IMR-90 (cell line): ENCODE measurements at regions not wholly inside any gene's neighbourhood (a gene's known extent, or its start where the extent isn't known, plus 50 kb on each side); places are given as distances from the start of the nearest gene placed in this dataset.

Source experiments
- ATAC-seq: fragments of 200-7000 bp; cut with Tn5 transposase; 2 replicates; pipeline ENCODE4 v1.9.1; 2020; ENCODE audit warnings: low read depth, mild to moderate bottlenecking, moderate library complexity
- BruUV-seq: library from RNA; stranded (reverse); fragments of 400-500 nt; replicated peaks from 2 replicates; lab custom pipeline; 2021; lab: Mats Ljungman, UMichigan
- CTCF ChIA-PET: fragments of 300-600 bp; formaldehyde crosslinking; extraction: SDS; loops from one replicate; lab custom pipeline; 2021; ENCODE audit warnings: antibody characterized with exemption; lab: Yijun Ruan, JAX
- POLR2A ChIA-PET: fragments of 300-600 bp; sonication (Branson Sonifier 250); formaldehyde crosslinking; loops from one replicate; lab custom pipeline; 2022; ENCODE audit warnings: antibody characterized with exemption; ENCODE audit not compliant: unreplicated experiment; lab: Charles Lee
- DNase-seq: peaks from one replicate; pipeline ENCODE4 v3.0.0; 2013
- H2AFZ ChIP-seq: replicated peaks from 2 replicates; pipeline ENCODE3; 2013; ENCODE audit warnings: low read length, mild to moderate bottlenecking; ENCODE audit not compliant: poor library complexity
- H2AK5ac ChIP-seq: 2 replicates; pipeline ENCODE4 v1.6.1; 2013; ENCODE audit warnings: low read depth, low read length, inconsistent platforms
- H2AK9ac ChIP-seq: replicated peaks from 2 replicates; pipeline ENCODE3; 2013; ENCODE audit warnings: mild to moderate bottlenecking, low read depth, low read length, moderate library complexity; ENCODE audit not compliant: poor library complexity
- H2BK120ac ChIP-seq: 2 replicates; pipeline ENCODE4 v1.6.1; 2013; ENCODE audit warnings: low read depth, low read length, inconsistent platforms
- H2BK15ac ChIP-seq: 3 replicates; pipeline ENCODE4 v1.6.1; 2013; ENCODE audit warnings: low read depth, low read length, inconsistent platforms
- H2BK20ac ChIP-seq: 2 replicates; pipeline ENCODE4 v1.6.1; 2013; ENCODE audit warnings: low read depth, mild to moderate bottlenecking, inconsistent platforms, low read length, moderate library complexity
- H2BK5ac ChIP-seq: 2 replicates; pipeline ENCODE4 v1.6.1; 2013; ENCODE audit warnings: mild to moderate bottlenecking, low read depth, low read length, inconsistent platforms; ENCODE audit not compliant: poor library complexity, severe bottlenecking
- H3K14ac ChIP-seq: replicated peaks from 2 replicates; pipeline ENCODE4 v1.6.1; 2013; ENCODE audit warnings: low read depth, low read length, inconsistent platforms
- H3K18ac ChIP-seq: 2 replicates; pipeline ENCODE4 v1.6.1; 2013; ENCODE audit warnings: low read depth, low read length, control low read depth
- H3K23ac ChIP-seq: 2 replicates; pipeline ENCODE4 v1.6.1; 2013; ENCODE audit warnings: low read depth, low read length, inconsistent platforms
- H3K27ac ChIP-seq: 2 replicates; pipeline ENCODE4 v1.5.1; 2013; ENCODE audit warnings: mild to moderate bottlenecking, control low read depth, low read length; ENCODE audit not compliant: insufficient read depth
- H3K27me3 ChIP-seq: 2 replicates; pipeline ENCODE4 v1.6.1; 2013; ENCODE audit warnings: low read length; ENCODE audit not compliant: control insufficient read depth, insufficient read depth
- H3K36me3 ChIP-seq: 2 replicates; pipeline ENCODE4 v1.6.1; 2013; ENCODE audit warnings: low read length, mixed read lengths; ENCODE audit not compliant: control insufficient read depth, insufficient read depth
- H3K4ac ChIP-seq: 2 replicates; pipeline ENCODE4 v1.6.1; 2013; ENCODE audit warnings: low read depth, low read length, inconsistent platforms
- H3K4me1 ChIP-seq: 2 replicates; pipeline ENCODE4 v1.6.1; 2013; ENCODE audit warnings: low read length, mixed read lengths; ENCODE audit not compliant: control insufficient read depth, insufficient read depth
- H3K4me2 ChIP-seq: 2 replicates; pipeline ENCODE4 v1.6.1; 2013; ENCODE audit warnings: low read depth, mild to moderate bottlenecking, control low read depth, low read length, moderate library complexity
- H3K4me3 ChIP-seq: 2 replicates; pipeline ENCODE4 v1.5.1; 2013; ENCODE audit warnings: low read depth, mild to moderate bottlenecking, control low read depth, low read length, moderate library complexity; ENCODE audit not compliant: insufficient read depth
- H3K56ac ChIP-seq: 2 replicates; pipeline ENCODE4 v1.6.1; 2013; ENCODE audit warnings: low read length, inconsistent platforms; ENCODE audit not compliant: insufficient read depth; ENCODE audit errors: extremely low read depth
- H3K79me1 ChIP-seq, 2 experiments: 2 replicates each; pipeline ENCODE4 v1.6.1; 2013; ENCODE audit warnings: low read length in 2 of 2, inconsistent platforms in 1 of 2, low read depth in 1 of 2
- H3K9ac ChIP-seq: 2 replicates; pipeline ENCODE4 v1.6.1; 2013; ENCODE audit warnings: low read depth, low read length, control low read depth
- H3K9me1 ChIP-seq: 2 replicates; pipeline ENCODE4 v1.6.1; 2013; ENCODE audit warnings: low read length, inconsistent platforms; ENCODE audit not compliant: insufficient read depth
- H3K9me3 ChIP-seq: 2 replicates; pipeline ENCODE4 v1.6.1; 2013; ENCODE audit warnings: low read length; ENCODE audit not compliant: control insufficient read depth, insufficient read depth
- H4K20me1 ChIP-seq: 2 replicates; pipeline ENCODE4 v1.6.1; 2013; ENCODE audit warnings: low read length, inconsistent platforms; ENCODE audit not compliant: insufficient read depth
- H4K5ac ChIP-seq: 2 replicates; pipeline ENCODE4 v1.6.1; 2013; ENCODE audit warnings: mild to moderate bottlenecking, low read depth, low read length, control low read depth
- H4K8ac ChIP-seq, 2 experiments: 2 replicates each; pipeline ENCODE4 v1.6.1; 2013; ENCODE audit warnings: low read depth in 2 of 2, low read length in 2 of 2, control low read depth in 1 of 2, inconsistent platforms in 1 of 2
- H4K91ac ChIP-seq: 2 replicates; pipeline ENCODE4 v1.6.1; 2013; ENCODE audit warnings: low read depth, low read length, inconsistent platforms; ENCODE audit not compliant: insufficient read depth
- BHLHE40 ChIP-seq: fragments of 150-350 bp; IDR thresholded peaks from 2 replicates; pipeline ENCODE4 v1.6.1; 2016; ENCODE audit warnings: mild to moderate bottlenecking, low read depth, low read length
- CEBPB ChIP-seq: IDR thresholded peaks from 2 replicates; pipeline ENCODE4 v1.6.1; 2012; ENCODE audit warnings: low read depth, low read length, improper control_type of control experiment
- CHD1 ChIP-seq: IDR thresholded peaks from 2 replicates; pipeline ENCODE4 v1.6.1; 2012; ENCODE audit warnings: low read depth, low read length, improper control_type of control experiment
- ELK1 ChIP-seq: fragments of 150-350 bp; IDR thresholded peaks from 2 replicates; pipeline ENCODE4 v1.6.1; 2016; ENCODE audit warnings: low read depth, mild to moderate bottlenecking, low read length, moderate library complexity, borderline replicate concordance
- FOS ChIP-seq: fragments of 150-350 bp; IDR thresholded peaks from 2 replicates; pipeline ENCODE4 v1.6.1; 2016; ENCODE audit warnings: low read depth, low read length
- MAFK ChIP-seq: IDR thresholded peaks from 2 replicates; pipeline ENCODE4 v1.6.1; 2012; ENCODE audit warnings: low read depth, low read length, improper control_type of control experiment
- MAZ ChIP-seq: IDR thresholded peaks from 2 replicates; pipeline ENCODE4 v1.6.1; 2012; ENCODE audit warnings: low read depth, mild to moderate bottlenecking, low read length, improper control_type of control experiment, moderate library complexity, borderline replicate concordance
- MXI1 ChIP-seq: IDR thresholded peaks from 2 replicates; pipeline ENCODE4 v1.6.1; 2012; ENCODE audit warnings: low read depth, mild to moderate bottlenecking, low read length, moderate library complexity, borderline replicate concordance
- NFE2L2 ChIP-seq: fragments of 150-350 bp; IDR thresholded peaks from 2 replicates; pipeline ENCODE4 v1.6.1; 2016; ENCODE audit warnings: low read depth, mild to moderate bottlenecking, low read length
- POLR2A ChIP-seq: IDR thresholded peaks from 2 replicates; pipeline ENCODE4 v1.6.1; 2012; ENCODE audit warnings: mild to moderate bottlenecking, low read depth, low read length
- RAD21 ChIP-seq: IDR thresholded peaks from 2 replicates; pipeline ENCODE4 v1.6.1; 2012; ENCODE audit warnings: low read length, improper control_type of control experiment
- RCOR1 ChIP-seq: IDR thresholded peaks from 2 replicates; pipeline ENCODE4 v1.6.1; 2012; ENCODE audit warnings: mild to moderate bottlenecking, low read length, improper control_type of control experiment; ENCODE audit not compliant: insufficient replicate concordance
- RFX5 ChIP-seq: IDR thresholded peaks from 2 replicates; pipeline ENCODE4 v1.8.0; 2012; ENCODE audit warnings: low read depth, mild to moderate bottlenecking, low read length, moderate library complexity
- SMC3 ChIP-seq: fragments of 150-350 bp; IDR thresholded peaks from 2 replicates; pipeline ENCODE4 v1.6.1; 2016; ENCODE audit warnings: low read depth, mild to moderate bottlenecking, antibody characterized with exemption, low read length, moderate library complexity
- USF2 ChIP-seq: fragments of 150-350 bp; IDR thresholded peaks from 2 replicates; pipeline ENCODE4 v1.6.1; 2017; ENCODE audit warnings: mild to moderate bottlenecking, antibody characterized with exemption, low read length, low read depth
- WGBS, 2 experiments: methylation state at CpG; one replicate each; pipeline versions ENCODE4 v1.1.5 to v1.1.7; 2013; ENCODE audit warnings: missing lambda C conversion rate in 2 of 2; ENCODE audit not compliant: insufficient read length in 1 of 2; ENCODE audit errors: extremely low coverage in 2 of 2; 5-methylcytosine and 5-hydroxymethylcytosine counted together
- dilution Hi-C: fragments of 300-500 bp; cut with HindIII; formaldehyde crosslinking; loops from one replicate; pipeline ENCODE4 v1.14.3; 2018; ENCODE audit warnings: low sequenced_read_pairs; ENCODE audit not compliant: unreplicated experiment
- in situ Hi-C: fragments of 300-500 bp; cut with MboI; formaldehyde crosslinking; loops from 3 replicates; pipeline ENCODE4 v1.14.3; 2019; ENCODE audit warnings: low sequenced_read_pairs, inconsistent platforms, mixed read lengths
- intact Hi-C: fragments of 100-400 bp; cut with micrococcal nuclease; formaldehyde crosslinking; loops from 2 replicates; pipeline ENCODE4 v1.10.0; 2022
- TF ChIP-seq, protein P1 (sequence below): conservative IDR thresholded peaks from 2 replicates; pipeline ENCODE4 v1.5.1; 2012; ENCODE audit warnings: mild to moderate bottlenecking, low read depth, low read length, improper control_type of control experiment

- DNase-seq (no peak), ATAC-seq (no peak)
- no peak overlapping the region for H2AK9ac ChIP-seq
- no peak for TF ChIP-seq CEBPB
- no peak for TF ChIP-seq RAD21
- no peak for TF ChIP-seq ELK1
- no peak for TF ChIP-seq POLR2A
- TF ChIP-seq USF2 = no peak
- TF ChIP-seq MAFK = no peak
- no peak for TF ChIP-seq MXI1
- TF ChIP-seq RCOR1 = no peak
- no peak for TF ChIP-seq RFX5
- TF ChIP-seq NFE2L2 = no peak
- no peak for TF ChIP-seq CHD1
- TF ChIP-seq MAZ = no peak
- no peak for TF ChIP-seq BHLHE40
- TF ChIP-seq SMC3 = no peak
- TF ChIP-seq FOS = no peak
- TF ChIP-seq, protein P1, sequence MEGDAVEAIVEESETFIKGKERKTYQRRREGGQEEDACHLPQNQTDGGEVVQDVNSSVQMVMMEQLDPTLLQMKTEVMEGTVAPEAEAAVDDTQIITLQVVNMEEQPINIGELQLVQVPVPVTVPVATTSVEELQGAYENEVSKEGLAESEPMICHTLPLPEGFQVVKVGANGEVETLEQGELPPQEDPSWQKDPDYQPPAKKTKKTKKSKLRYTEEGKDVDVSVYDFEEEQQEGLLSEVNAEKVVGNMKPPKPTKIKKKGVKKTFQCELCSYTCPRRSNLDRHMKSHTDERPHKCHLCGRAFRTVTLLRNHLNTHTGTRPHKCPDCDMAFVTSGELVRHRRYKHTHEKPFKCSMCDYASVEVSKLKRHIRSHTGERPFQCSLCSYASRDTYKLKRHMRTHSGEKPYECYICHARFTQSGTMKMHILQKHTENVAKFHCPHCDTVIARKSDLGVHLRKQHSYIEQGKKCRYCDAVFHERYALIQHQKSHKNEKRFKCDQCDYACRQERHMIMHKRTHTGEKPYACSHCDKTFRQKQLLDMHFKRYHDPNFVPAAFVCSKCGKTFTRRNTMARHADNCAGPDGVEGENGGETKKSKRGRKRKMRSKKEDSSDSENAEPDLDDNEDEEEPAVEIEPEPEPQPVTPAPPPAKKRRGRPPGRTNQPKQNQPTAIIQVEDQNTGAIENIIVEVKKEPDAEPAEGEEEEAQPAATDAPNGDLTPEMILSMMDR = no peak
- no peak overlapping the region for H3K56ac ChIP-seq
- no peaks in the 10 kb centered on the region for H4K20me1 ChIP-seq
- no peak overlapping the region for H3K23ac ChIP-seq
- H2BK120ac ChIP-seq = no peak overlapping the region
- H3K79me1 ChIP-seq = no peaks in the 10 kb centered on the region
- no peak overlapping the region for H3K14ac ChIP-seq
- H4K91ac ChIP-seq = no peak overlapping the region
- no peak overlapping the region for H3K27ac ChIP-seq
- H2AK5ac ChIP-seq = no peak overlapping the region
- H2BK15ac ChIP-seq = no peak overlapping the region
- no peak overlapping the region for H3K4ac ChIP-seq
- no peaks in the 10 kb centered on the region for H3K36me3 ChIP-seq
- CTCF ChIA-PET = no interaction called here
- no peak overlapping the region for H2BK20ac ChIP-seq
- BruUV-seq = no TSS peak
- no peaks in the 10 kb centered on the region for H3K27me3 ChIP-seq
- H3K4me2 ChIP-seq = no peak overlapping the region
- in situ Hi-C loops (no loop called here), intact Hi-C loops (no loop called here), dilution Hi-C loops (no loop called here)
- WGBS, 2 experiments = no CpG with 5 or more reads among the region's 3 CpGs
- no peak overlapping the region for H3K4me3 ChIP-seq
- no peak overlapping the region for H4K5ac ChIP-seq
- no peak overlapping the region for H3K18ac ChIP-seq
- no peak overlapping the region for H2BK5ac ChIP-seq
- no peak overlapping the region for H3K9ac ChIP-seq
- no peaks in the 10 kb centered on the region for H3K9me1 ChIP-seq
- 0 out of 2 replicates have a peak, but pooled peaks cover 2% of the 10 kb centered on the region for H3K9me3 ChIP-seq
- no peak overlapping the region for H4K8ac ChIP-seq
- no peaks in the 10 kb centered on the region for H3K4me1 ChIP-seq
- POLR2A ChIA-PET = no interaction called here
- H2AFZ ChIP-seq = no peak overlapping the region
Observed at GRCh38 chr5:82839881-82840280, 237.3 kb downstream of the TMEM167A start.
